K562 (cell line): ENCODE measurements at regions not wholly inside any gene's neighbourhood (a gene's known extent, or its start where the extent isn't known, plus 50 kb on each side); places are given as distances from the start of the nearest gene placed in this dataset.

Source experiments
- CHD2 ChIP-seq: IDR thresholded peaks from 2 replicates; pipeline ENCODE4 v1.6.1; 2011; ENCODE audit warnings: low read depth, low read length
- GTF2F1 ChIP-seq: IDR thresholded peaks from 2 replicates; pipeline ENCODE4 v1.6.1; 2011; ENCODE audit warnings: low read depth, low read length, improper control_type of control experiment
- RB1 ChIP-seq: fragments of 450-650 bp; IDR thresholded peaks from 2 replicates; pipeline ENCODE4 v1.6.1; 2017; ENCODE audit warnings: low read depth, mild to moderate bottlenecking
- SLC30A9 ChIP-seq: fragments of 250-450 bp; sonication (Bioruptor Pico); IDR thresholded peaks from 2 replicates; pipeline ENCODE4 v1.8.0; 2022; ENCODE audit warnings: mild to moderate bottlenecking, moderate library complexity
- STAT5B ChIP-seq: fragments of 250-450 bp; sonication (Bioruptor Pico); IDR thresholded peaks from 2 replicates; pipeline ENCODE4 v1.8.0; 2021; ENCODE audit warnings: mild to moderate bottlenecking, inconsistent platforms
- ZNF165 ChIP-seq: fragments of 250-450 bp; sonication (Bioruptor Pico); IDR thresholded peaks from 2 replicates; pipeline ENCODE4 v1.4.0; 2020; ENCODE audit warnings: borderline replicate concordance
- TF ChIP-seq, protein P1 (sequence below): fragments of 250-450 bp; sonication (Bioruptor Pico); IDR thresholded peaks from 2 replicates; pipeline ENCODE4 v1.5.0; 2020; ENCODE audit warnings: mild to moderate bottlenecking
- TF ChIP-seq, protein P2 (sequence below): sonication (generic); formaldehyde crosslinking; IDR thresholded peaks from 2 replicates; pipeline ENCODE4 v1.8.1; 2022; ENCODE audit warnings: missing genetic modification reagents
- TF ChIP-seq, protein P3 (sequence below): fragments of 250-450 bp; sonication (Bioruptor Pico); IDR thresholded peaks from 2 replicates; pipeline ENCODE4 v1.8.0; 2021; ENCODE audit warnings: mild to moderate bottlenecking, moderate library complexity
- TF ChIP-seq, protein P4 (sequence below), 3 experiments: IDR thresholded peaks in 2 of 3; conservative IDR thresholded peaks in 1 of 3; 2 replicates each; pipeline ENCODE4 v1.5.1; 2011 to 2012; ENCODE audit warnings: low read length in 3 of 3, mild to moderate bottlenecking in 3 of 3, control low read depth in 2 of 3, improper control_type of control experiment in 1 of 3, inconsistent platforms in 1 of 3, low read depth in 1 of 3, mixed read lengths in 1 of 3, moderate library complexity in 1 of 3; ENCODE audit not compliant: insufficient read depth in 2 of 3

DNA sequence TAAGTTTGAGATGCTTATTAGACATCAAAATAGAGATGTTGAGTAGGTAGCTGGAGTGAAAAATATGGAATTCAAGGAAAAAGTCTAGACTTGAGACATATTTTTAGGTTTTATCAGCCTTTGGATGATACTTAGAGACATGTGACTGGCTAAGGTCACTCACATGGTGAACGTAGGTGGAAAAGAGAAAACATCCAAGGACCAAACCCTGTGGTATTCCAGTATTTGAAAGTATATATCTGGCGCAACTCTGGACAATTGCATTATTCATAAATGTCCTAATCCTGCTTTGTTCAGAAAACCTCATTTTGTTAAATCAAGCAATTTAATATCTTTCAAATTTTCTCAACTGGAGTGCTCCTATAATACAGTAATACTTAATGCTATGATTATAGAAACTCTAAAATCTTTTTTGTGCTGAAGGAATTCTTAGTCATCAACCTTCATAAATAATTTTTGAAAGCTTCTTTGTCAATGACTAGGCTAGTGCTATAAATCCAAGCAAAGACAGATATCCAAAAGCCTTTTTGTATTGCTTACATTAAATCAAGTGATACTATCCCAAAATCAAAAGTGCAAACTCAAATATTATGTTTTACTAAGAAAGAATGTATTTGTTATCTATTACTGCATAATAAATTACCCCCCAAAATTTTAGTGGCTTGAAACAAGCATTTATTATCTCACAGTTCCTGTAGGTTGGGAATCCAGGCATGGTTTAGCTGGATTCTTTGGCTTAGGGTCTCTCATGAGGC, 452.0 kb downstream of the ENC1 start:
- TF ChIP-seq STAT5B (CRISPR knock-in tag): no peak
- TF ChIP-seq, protein P1, sequence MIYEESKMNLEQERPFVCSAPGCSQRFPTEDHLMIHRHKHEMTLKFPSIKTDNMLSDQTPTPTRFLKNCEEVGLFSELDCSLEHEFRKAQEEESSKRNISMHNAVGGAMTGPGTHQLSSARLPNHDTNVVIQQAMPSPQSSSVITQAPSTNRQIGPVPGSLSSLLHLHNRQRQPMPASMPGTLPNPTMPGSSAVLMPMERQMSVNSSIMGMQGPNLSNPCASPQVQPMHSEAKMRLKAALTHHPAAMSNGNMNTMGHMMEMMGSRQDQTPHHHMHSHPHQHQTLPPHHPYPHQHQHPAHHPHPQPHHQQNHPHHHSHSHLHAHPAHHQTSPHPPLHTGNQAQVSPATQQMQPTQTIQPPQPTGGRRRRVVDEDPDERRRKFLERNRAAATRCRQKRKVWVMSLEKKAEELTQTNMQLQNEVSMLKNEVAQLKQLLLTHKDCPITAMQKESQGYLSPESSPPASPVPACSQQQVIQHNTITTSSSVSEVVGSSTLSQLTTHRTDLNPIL (CRISPR knock-in tag): no peak
- TF ChIP-seq, protein P2, sequence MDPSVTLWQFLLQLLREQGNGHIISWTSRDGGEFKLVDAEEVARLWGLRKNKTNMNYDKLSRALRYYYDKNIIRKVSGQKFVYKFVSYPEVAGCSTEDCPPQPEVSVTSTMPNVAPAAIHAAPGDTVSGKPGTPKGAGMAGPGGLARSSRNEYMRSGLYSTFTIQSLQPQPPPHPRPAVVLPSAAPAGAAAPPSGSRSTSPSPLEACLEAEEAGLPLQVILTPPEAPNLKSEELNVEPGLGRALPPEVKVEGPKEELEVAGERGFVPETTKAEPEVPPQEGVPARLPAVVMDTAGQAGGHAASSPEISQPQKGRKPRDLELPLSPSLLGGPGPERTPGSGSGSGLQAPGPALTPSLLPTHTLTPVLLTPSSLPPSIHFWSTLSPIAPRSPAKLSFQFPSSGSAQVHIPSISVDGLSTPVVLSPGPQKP (CRISPR knock-in tag): no peak
- no peak for TF ChIP-seq GTF2F1
- TF ChIP-seq CHD2: no peak
- no peak for TF ChIP-seq RB1
- TF ChIP-seq ZNF165 (CRISPR knock-in tag): no peak
- TF ChIP-seq, protein P3, sequence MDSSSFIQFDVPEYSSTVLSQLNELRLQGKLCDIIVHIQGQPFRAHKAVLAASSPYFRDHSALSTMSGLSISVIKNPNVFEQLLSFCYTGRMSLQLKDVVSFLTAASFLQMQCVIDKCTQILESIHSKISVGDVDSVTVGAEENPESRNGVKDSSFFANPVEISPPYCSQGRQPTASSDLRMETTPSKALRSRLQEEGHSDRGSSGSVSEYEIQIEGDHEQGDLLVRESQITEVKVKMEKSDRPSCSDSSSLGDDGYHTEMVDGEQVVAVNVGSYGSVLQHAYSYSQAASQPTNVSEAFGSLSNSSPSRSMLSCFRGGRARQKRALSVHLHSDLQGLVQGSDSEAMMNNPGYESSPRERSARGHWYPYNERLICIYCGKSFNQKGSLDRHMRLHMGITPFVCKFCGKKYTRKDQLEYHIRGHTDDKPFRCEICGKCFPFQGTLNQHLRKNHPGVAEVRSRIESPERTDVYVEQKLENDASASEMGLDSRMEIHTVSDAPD: no peak
- TF ChIP-seq, protein P4, sequence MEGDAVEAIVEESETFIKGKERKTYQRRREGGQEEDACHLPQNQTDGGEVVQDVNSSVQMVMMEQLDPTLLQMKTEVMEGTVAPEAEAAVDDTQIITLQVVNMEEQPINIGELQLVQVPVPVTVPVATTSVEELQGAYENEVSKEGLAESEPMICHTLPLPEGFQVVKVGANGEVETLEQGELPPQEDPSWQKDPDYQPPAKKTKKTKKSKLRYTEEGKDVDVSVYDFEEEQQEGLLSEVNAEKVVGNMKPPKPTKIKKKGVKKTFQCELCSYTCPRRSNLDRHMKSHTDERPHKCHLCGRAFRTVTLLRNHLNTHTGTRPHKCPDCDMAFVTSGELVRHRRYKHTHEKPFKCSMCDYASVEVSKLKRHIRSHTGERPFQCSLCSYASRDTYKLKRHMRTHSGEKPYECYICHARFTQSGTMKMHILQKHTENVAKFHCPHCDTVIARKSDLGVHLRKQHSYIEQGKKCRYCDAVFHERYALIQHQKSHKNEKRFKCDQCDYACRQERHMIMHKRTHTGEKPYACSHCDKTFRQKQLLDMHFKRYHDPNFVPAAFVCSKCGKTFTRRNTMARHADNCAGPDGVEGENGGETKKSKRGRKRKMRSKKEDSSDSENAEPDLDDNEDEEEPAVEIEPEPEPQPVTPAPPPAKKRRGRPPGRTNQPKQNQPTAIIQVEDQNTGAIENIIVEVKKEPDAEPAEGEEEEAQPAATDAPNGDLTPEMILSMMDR (IDR thresholded peaks at IDR 0.05 in 2 of 3, conservative IDR thresholded peaks at IDR 0.05 in 1 of 3; ENCODE audit: insufficient read depth in 2 of 3, low read depth in 1 of 3, low read length in 3 of 3): no peak
- TF ChIP-seq SLC30A9 (CRISPR knock-in tag): no peak
